ENCODE measurements at regions not wholly inside any gene's neighbourhood (a gene's known extent, or its start where the extent isn't known, plus 50 kb on each side); places are given as distances from the start of the nearest gene placed in this dataset.

DNA sequence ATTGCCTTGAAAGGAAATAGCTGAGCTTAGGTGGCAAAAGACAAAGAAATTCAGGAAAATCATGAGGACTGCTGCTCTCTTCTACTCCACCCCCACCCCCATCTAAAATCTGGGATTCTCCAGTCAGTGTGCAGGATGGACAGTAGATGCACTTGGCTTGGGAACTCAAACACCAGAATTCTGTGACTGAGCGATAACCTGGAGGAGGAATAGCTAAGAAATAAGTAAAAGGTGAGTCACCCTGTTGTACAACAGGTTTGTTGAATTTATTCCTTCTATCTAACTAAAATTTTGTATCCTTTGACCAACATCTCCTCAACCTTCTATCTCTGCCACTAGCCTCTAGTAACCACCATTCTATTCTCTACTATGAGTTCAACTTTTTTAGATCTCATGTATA, 1029.9 kb upstream of the ACVR2A start:
- no peak for TF ChIP-seq RARB (CRISPR knock-in tag; IDR thresholded peaks at IDR 0.05)
- TF ChIP-seq BACH2 (CRISPR knock-in tag; IDR thresholded peaks at IDR 0.05; ENCODE audit: borderline replicate concordance) = no peak
- no peak for TF ChIP-seq ZFP30 (CRISPR knock-in tag; IDR thresholded peaks at IDR 0.05)
- TF ChIP-seq, protein P1, sequence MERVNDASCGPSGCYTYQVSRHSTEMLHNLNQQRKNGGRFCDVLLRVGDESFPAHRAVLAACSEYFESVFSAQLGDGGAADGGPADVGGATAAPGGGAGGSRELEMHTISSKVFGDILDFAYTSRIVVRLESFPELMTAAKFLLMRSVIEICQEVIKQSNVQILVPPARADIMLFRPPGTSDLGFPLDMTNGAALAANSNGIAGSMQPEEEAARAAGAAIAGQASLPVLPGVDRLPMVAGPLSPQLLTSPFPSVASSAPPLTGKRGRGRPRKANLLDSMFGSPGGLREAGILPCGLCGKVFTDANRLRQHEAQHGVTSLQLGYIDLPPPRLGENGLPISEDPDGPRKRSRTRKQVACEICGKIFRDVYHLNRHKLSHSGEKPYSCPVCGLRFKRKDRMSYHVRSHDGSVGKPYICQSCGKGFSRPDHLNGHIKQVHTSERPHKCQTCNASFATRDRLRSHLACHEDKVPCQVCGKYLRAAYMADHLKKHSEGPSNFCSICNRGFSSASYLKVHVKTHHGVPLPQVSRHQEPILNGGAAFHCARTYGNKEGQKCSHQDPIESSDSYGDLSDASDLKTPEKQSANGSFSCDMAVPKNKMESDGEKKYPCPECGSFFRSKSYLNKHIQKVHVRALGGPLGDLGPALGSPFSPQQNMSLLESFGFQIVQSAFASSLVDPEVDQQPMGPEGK (CRISPR knock-in tag; IDR thresholded peaks at IDR 0.05; ENCODE audit: borderline replicate concordance) = no peak
- TF ChIP-seq, protein P2, sequence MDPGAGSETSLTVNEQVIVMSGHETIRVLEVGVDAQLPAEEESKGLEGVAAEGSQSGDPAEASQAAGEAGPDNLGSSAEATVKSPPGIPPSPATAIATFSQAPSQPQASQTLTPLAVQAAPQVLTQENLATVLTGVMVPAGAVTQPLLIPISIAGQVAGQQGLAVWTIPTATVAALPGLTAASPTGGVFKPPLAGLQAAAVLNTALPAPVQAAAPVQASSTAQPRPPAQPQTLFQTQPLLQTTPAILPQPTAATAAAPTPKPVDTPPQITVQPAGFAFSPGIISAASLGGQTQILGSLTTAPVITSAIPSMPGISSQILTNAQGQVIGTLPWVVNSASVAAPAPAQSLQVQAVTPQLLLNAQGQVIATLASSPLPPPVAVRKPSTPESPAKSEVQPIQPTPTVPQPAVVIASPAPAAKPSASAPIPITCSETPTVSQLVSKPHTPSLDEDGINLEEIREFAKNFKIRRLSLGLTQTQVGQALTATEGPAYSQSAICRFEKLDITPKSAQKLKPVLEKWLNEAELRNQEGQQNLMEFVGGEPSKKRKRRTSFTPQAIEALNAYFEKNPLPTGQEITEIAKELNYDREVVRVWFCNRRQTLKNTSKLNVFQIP (CRISPR knock-in tag; IDR thresholded peaks at IDR 0.05; ENCODE audit: borderline replicate concordance, low read depth) = no peak
- TF ChIP-seq ZNF8 (CRISPR knock-in tag; IDR thresholded peaks at IDR 0.05) = no peak
- no peak for TF ChIP-seq ESRRG (CRISPR knock-in tag; IDR thresholded peaks at IDR 0.05)
- TF ChIP-seq, protein P3, sequence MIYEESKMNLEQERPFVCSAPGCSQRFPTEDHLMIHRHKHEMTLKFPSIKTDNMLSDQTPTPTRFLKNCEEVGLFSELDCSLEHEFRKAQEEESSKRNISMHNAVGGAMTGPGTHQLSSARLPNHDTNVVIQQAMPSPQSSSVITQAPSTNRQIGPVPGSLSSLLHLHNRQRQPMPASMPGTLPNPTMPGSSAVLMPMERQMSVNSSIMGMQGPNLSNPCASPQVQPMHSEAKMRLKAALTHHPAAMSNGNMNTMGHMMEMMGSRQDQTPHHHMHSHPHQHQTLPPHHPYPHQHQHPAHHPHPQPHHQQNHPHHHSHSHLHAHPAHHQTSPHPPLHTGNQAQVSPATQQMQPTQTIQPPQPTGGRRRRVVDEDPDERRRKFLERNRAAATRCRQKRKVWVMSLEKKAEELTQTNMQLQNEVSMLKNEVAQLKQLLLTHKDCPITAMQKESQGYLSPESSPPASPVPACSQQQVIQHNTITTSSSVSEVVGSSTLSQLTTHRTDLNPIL (CRISPR knock-in tag; IDR thresholded peaks at IDR 0.05; ENCODE audit: low read depth) = no peak
- TF ChIP-seq ZFP3 (CRISPR knock-in tag; IDR thresholded peaks at IDR 0.05) = no peak
- TF ChIP-seq SNAI2 (CRISPR knock-in tag; IDR thresholded peaks at IDR 0.05) = no peak
- TF ChIP-seq ARNTL (CRISPR knock-in tag; IDR thresholded peaks at IDR 0.05; ENCODE audit: borderline replicate concordance, low read depth) = no peak
